ENCODE measurements at regions not wholly inside any gene's neighbourhood (a gene's known extent, or its start where the extent isn't known, plus 50 kb on each side); places are given as distances from the start of the nearest gene placed in this dataset.

DNA sequence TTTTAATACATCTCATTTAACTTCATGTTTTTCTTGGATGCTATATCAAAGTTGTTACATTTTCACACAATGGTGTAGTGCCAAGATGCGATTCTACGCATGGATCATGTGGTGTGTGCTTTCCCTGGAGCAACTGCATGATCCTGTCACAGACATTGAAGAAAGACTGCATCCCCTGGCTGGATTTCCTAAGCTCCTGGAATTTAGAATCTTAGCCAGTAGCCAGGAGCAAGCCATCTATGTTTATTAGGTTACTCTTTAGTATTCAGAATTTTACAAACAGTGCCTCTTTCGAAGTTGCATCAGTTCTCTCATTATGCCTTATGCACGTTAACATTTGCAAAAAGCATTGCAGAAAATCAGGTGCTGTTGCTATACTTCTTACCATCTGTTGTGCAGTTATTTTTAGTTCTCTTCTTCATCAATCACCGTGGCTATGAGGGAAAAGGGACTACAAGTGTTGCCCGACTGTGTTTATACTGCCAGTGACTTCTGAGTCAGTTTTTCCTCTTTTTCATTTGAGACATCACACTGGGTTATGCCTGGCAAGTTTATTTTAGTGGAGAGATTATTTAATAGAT is 584.2 kb downstream of the BCKDHB start:
- Histone ChIP-seq H3K36me3 (ENCODE audit: insufficient read depth, insufficient read length, low read length) (no peaks in the 10 kb centered on the region), H3K9me3 (ENCODE audit: insufficient read depth, low read length) (no peaks in the 10 kb centered on the region), H3K9ac (ENCODE audit: insufficient read length, low read depth) (no peak overlapping the region), H3K27me3 (ENCODE audit: insufficient read depth, insufficient read length) (no peaks in the 10 kb centered on the region), H3K4me1 (ENCODE audit: insufficient read depth, insufficient read length) (no peaks in the 10 kb centered on the region), H3K4me3 (ENCODE audit: insufficient read length, low read depth) (no peak overlapping the region)
- no peak for TF ChIP-seq SUZ12 (IDR thresholded peaks at IDR 0.05; ENCODE audit: extremely low read depth, insufficient read depth, insufficient read length)
- no peak for TF ChIP-seq ZNF274 (IDR thresholded peaks at IDR 0.05; ENCODE audit: low read depth, low read length)
- no peak for TF ChIP-seq YY1 (IDR thresholded peaks at IDR 0.05; ENCODE audit: insufficient read depth, insufficient read length)
- DNase-seq (ENCODE audit: low read depth, low spot score) = no peak

DNA sequence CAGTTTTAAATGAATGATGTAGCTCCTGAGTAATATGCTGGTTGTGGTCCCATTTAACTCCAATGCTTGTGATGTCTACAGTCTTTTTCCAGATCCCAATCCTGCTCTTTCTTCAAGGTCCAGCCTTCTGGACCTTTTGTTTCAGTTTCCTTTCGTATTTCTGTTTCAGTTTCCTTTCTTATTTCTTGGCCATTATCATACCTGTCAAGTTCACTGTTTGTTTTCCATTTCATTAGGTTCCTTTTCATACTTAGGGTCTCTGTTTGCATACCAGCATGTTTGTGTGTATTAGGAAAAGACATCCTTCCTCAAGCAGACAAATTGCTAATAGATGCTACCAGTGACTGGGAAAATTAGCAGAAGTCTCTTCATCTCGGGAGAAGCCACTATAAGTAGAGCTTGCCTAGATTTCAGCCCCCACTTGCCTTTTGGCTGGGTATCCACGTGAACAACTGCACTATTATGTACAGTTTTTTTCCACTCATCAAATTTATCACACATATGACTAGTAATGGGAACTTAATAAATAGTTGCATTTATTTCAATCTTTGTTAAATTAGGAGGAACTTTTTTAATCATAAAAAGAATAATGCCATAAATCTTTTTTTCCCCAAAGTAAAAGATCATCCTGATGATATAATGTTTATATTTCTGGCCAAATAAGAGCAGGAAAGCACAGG is 583.4 kb downstream of the BCKDHB start:
- Histone ChIP-seq H3K9ac (ENCODE audit: insufficient read length, low read depth) (no peak overlapping the region), H3K36me3 (ENCODE audit: insufficient read depth, insufficient read length, low read length) (no peaks in the 10 kb centered on the region), H3K4me3 (ENCODE audit: insufficient read length, low read depth) (no peak overlapping the region), H3K9me3 (ENCODE audit: insufficient read depth, low read length) (no peaks in the 10 kb centered on the region), H3K4me1 (ENCODE audit: insufficient read depth, insufficient read length) (no peaks in the 10 kb centered on the region), H3K27me3 (ENCODE audit: insufficient read depth, insufficient read length) (no peaks in the 10 kb centered on the region)
- no peak for TF ChIP-seq ZNF274 (IDR thresholded peaks at IDR 0.05; ENCODE audit: low read depth, low read length)
- TF ChIP-seq SUZ12 (IDR thresholded peaks at IDR 0.05; ENCODE audit: extremely low read depth, insufficient read depth, insufficient read length) = no peak
- no peak for TF ChIP-seq YY1 (IDR thresholded peaks at IDR 0.05; ENCODE audit: insufficient read depth, insufficient read length)
- no peak for DNase-seq (ENCODE audit: low read depth, low spot score)

DNA sequence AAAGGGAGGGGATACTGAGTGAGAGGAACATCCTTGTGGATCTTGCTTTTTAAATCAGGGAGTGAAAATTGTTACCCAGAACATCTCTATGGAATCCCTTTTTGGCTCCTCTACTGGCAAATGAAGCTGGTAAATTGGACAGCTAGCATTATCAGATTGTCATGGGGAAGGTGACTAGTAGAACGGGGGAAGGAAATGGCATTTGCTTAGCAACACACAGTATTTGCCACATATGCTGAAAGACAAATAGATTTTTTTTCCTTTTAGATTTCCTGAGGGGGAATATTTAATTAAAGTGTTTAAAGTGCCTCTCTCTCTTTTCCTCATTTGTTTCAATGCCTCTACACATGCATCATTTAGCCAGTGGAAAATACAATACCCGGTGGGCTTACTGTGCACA is 573.5 kb downstream of the BCKDHB start:
- no peak overlapping the region for H3K4me3 ChIP-seq (ENCODE audit: insufficient read length, low read depth)
- TF ChIP-seq SUZ12 (IDR thresholded peaks at IDR 0.05; ENCODE audit: extremely low read depth, insufficient read depth, insufficient read length) (no peak), YY1 (IDR thresholded peaks at IDR 0.05; ENCODE audit: insufficient read depth, insufficient read length) (no peak), ZNF274 (IDR thresholded peaks at IDR 0.05; ENCODE audit: low read depth, low read length) (no peak)
- H3K4me1 ChIP-seq (ENCODE audit: insufficient read depth, insufficient read length) = no peaks in the 10 kb centered on the region
- H3K36me3 ChIP-seq (ENCODE audit: insufficient read depth, insufficient read length, low read length) = no peaks in the 10 kb centered on the region
- H3K27me3 ChIP-seq (ENCODE audit: insufficient read depth, insufficient read length) = no peaks in the 10 kb centered on the region
- H3K9me3 ChIP-seq (ENCODE audit: insufficient read depth, low read length) = peaks cover 6% of the 10 kb centered on the region; the same call in 1 of the 2 replicates
- DNase-seq (ENCODE audit: low read depth, low spot score) = no peak
- H3K9ac ChIP-seq (ENCODE audit: insufficient read length, low read depth) = no peak overlapping the region

DNA sequence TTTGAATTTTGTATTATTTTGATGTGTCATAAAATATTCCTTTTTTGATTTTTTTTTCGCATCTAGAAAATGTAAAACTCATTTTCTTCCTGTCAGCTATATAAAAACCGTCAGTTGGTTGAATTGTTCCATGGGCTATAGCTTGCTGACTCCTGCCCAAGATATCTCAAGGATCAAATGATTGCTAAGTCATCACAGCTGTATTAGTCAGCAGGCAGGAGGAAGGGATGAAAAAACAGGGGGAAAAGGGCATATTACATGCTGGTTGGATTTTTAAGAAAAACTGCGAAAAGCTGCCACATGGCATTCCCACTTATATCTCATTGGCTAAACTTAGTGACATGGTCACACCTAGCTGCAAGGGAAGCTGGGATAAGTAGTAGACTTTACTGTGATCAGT is 569.9 kb downstream of the BCKDHB start:
- DNase-seq (ENCODE audit: low read depth, low spot score) = no peak

DNA sequence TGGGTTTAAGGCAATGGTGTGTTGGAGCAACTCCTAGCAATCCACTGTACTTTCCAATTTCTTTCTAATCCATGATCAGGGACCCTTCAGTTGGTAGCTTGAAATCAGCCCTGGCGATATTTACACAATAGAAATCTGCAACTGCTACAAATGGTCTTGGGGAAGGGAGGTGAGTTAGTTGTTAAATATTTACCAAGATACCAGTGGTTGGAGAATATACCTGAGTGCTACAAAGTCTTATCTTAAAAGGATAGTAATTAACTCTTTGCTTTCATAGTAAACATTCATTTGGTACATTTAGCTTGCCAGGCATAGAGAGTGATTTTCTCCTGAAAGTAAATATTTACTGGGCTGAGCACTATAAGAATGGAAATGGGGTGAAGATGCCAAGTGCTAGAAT is 568.2 kb downstream of the BCKDHB start:
- Histone ChIP-seq H3K9ac (ENCODE audit: insufficient read length, low read depth) (no peak overlapping the region), H3K9me3 (ENCODE audit: insufficient read depth, low read length) (peaks cover 6% of the 10 kb centered on the region; the same call in 1 of the 2 replicates), H3K27me3 (ENCODE audit: insufficient read depth, insufficient read length) (no peaks in the 10 kb centered on the region), H3K4me1 (ENCODE audit: insufficient read depth, insufficient read length) (no peaks in the 10 kb centered on the region), H3K36me3 (ENCODE audit: insufficient read depth, insufficient read length, low read length) (no peaks in the 10 kb centered on the region), H3K4me3 (ENCODE audit: insufficient read length, low read depth) (no peak overlapping the region)
- no peak for DNase-seq (ENCODE audit: low read depth, low spot score)
- no peak for TF ChIP-seq SUZ12 (IDR thresholded peaks at IDR 0.05; ENCODE audit: extremely low read depth, insufficient read depth, insufficient read length)
- no peak for TF ChIP-seq ZNF274 (IDR thresholded peaks at IDR 0.05; ENCODE audit: low read depth, low read length)
- no peak for TF ChIP-seq YY1 (IDR thresholded peaks at IDR 0.05; ENCODE audit: insufficient read depth, insufficient read length)

More for the DNA sequence above, 569.9 kb downstream of the BCKDHB start:
- no peak for TF ChIP-seq SUZ12 (IDR thresholded peaks at IDR 0.05; ENCODE audit: extremely low read depth, insufficient read depth, insufficient read length)
- TF ChIP-seq ZNF274 (IDR thresholded peaks at IDR 0.05; ENCODE audit: low read depth, low read length) = no peak
- no peak for TF ChIP-seq YY1 (IDR thresholded peaks at IDR 0.05; ENCODE audit: insufficient read depth, insufficient read length)
- H3K27me3 ChIP-seq (ENCODE audit: insufficient read depth, insufficient read length) = no peaks in the 10 kb centered on the region
- H3K4me1 ChIP-seq (ENCODE audit: insufficient read depth, insufficient read length) = no peaks in the 10 kb centered on the region
- no peak overlapping the region for H3K9ac ChIP-seq (ENCODE audit: insufficient read length, low read depth)
- no peaks in the 10 kb centered on the region for H3K36me3 ChIP-seq (ENCODE audit: insufficient read depth, insufficient read length, low read length)
- peaks cover 6% of the 10 kb centered on the region; the same call in 1 of the 2 replicates for H3K9me3 ChIP-seq (ENCODE audit: insufficient read depth, low read length)
- no peak overlapping the region for H3K4me3 ChIP-seq (ENCODE audit: insufficient read length, low read depth)

DNA sequence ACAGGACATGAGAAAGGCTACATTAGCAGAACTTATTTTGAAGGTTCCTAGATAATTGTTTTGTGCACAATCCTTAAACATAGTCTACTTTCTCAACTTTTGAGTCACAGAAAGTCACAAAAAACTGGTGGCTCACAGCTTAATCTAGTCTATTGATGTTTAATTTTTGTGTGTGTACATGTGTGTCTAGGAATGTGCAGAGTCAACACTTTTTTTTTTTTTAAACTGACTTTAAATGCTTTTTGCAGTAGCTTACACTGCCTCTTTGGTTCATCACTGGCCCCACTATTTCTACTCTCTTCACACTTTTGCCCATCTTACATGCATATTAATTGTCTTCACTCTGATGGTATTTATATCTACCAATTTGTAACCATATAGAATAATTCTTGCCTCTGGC is 566.9 kb downstream of the BCKDHB start:
- Histone ChIP-seq H3K36me3 (ENCODE audit: insufficient read depth, insufficient read length, low read length) (no peaks in the 10 kb centered on the region), H3K27me3 (ENCODE audit: insufficient read depth, insufficient read length) (no peaks in the 10 kb centered on the region), H3K4me3 (ENCODE audit: insufficient read length, low read depth) (no peak overlapping the region), H3K9me3 (ENCODE audit: insufficient read depth, low read length) (peaks cover 6% of the 10 kb centered on the region; the same call in 1 of the 2 replicates), H3K4me1 (ENCODE audit: insufficient read depth, insufficient read length) (no peaks in the 10 kb centered on the region), H3K9ac (ENCODE audit: insufficient read length, low read depth) (no peak overlapping the region)
- TF ChIP-seq SUZ12 (IDR thresholded peaks at IDR 0.05; ENCODE audit: extremely low read depth, insufficient read depth, insufficient read length) (no peak), ZNF274 (IDR thresholded peaks at IDR 0.05; ENCODE audit: low read depth, low read length) (no peak), YY1 (IDR thresholded peaks at IDR 0.05; ENCODE audit: insufficient read depth, insufficient read length) (no peak)
- DNase-seq (ENCODE audit: low read depth, low spot score) = no peak

DNA sequence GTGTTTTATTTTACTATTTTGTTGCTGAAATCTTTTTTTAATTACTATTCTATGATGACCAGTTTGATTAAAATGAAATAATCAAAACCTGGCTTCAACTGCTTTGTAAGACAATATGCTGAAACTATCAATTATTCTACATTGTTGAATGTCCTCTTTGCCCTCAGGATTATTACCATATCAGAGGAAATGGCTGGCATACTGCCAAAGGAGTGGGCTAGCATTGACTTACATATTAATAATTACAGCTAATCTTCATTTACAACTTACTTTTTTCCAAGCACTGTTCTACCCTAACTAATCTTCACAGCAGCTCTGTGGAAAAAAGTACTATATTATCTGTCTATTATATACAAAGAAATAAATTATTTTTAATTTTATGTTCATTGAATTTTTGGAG is 560.5 kb downstream of the BCKDHB start:
- Histone ChIP-seq H3K36me3 (ENCODE audit: insufficient read depth, insufficient read length, low read length) (no peaks in the 10 kb centered on the region), H3K4me3 (ENCODE audit: insufficient read length, low read depth) (no peak overlapping the region), H3K9ac (ENCODE audit: insufficient read length, low read depth) (no peak overlapping the region), H3K27me3 (ENCODE audit: insufficient read depth, insufficient read length) (no peaks in the 10 kb centered on the region), H3K4me1 (ENCODE audit: insufficient read depth, insufficient read length) (no peaks in the 10 kb centered on the region), H3K9me3 (ENCODE audit: insufficient read depth, low read length) (no peaks in the 10 kb centered on the region)
- TF ChIP-seq SUZ12 (IDR thresholded peaks at IDR 0.05; ENCODE audit: extremely low read depth, insufficient read depth, insufficient read length) (no peak), ZNF274 (IDR thresholded peaks at IDR 0.05; ENCODE audit: low read depth, low read length) (no peak), YY1 (IDR thresholded peaks at IDR 0.05; ENCODE audit: insufficient read depth, insufficient read length) (no peak)
- DNase-seq (ENCODE audit: low read depth, low spot score) = no peak

Measured in NT2/D1 (cell line).